Testis (tissue), 2 donors: ENCODE measurements at regions not wholly inside any gene's neighbourhood (a gene's known extent, or its start where the extent isn't known, plus 50 kb on each side); places are given as distances from the start of the nearest gene placed in this dataset.

Experiments
- CTCF ChIP-seq, 3 experiments: fragments of 450-650 bp in 2 of 3; fragments of 200-600 bp in 1 of 3; sonication (generic) in 1 of 3; IDR thresholded peaks; one replicate each; pipeline ENCODE4 v1.5.1; 2016 to 2019; ENCODE audit warnings: antibody characterized with exemption in 3 of 3, mild to moderate bottlenecking in 2 of 3, moderate library complexity in 1 of 3
- POLR2A ChIP-seq: fragments of 450-650 bp; IDR thresholded peaks from one replicate; pipeline ENCODE4 v1.6.1; 2017; ENCODE audit warnings: antibody characterized with exemption, mild to moderate bottlenecking, moderate library complexity

- no peak for TF ChIP-seq CTCF (IDR thresholded peaks at IDR 0.05)
- TF ChIP-seq POLR2A: no peak
These were observed 851.8 kb upstream of the CRIM1 start for GRCh38 chr2:35503738-35504199.
